OCI-LY1 (cell line): ENCODE measurements at regions not wholly inside any gene's neighbourhood (a gene's known extent, or its start where the extent isn't known, plus 50 kb on each side); places are given as distances from the start of the nearest gene placed in this dataset.

Source experiments
- H2AFZ ChIP-seq: fragments of 200-600 bp; sonication (generic), shearing (Covaris generic); 2 replicates; pipeline ENCODE4 v1.6.0; 2014; ENCODE audit warnings: antibody characterized with exemption, mild to moderate bottlenecking, low read length
- H3F3A ChIP-seq: fragments of 200-600 bp; sonication (generic), shearing (Covaris generic); 2 replicates; pipeline ENCODE4 v1.6.0; 2014; ENCODE audit warnings: mild to moderate bottlenecking, antibody characterized with exemption, low read length, moderate library complexity; ENCODE audit not compliant: insufficient read depth
- H3K27ac ChIP-seq: fragments of 200-600 bp; sonication (generic); 2 replicates; pipeline ENCODE4 v1.5.1; 2014; ENCODE audit warnings: low read length, mixed run types, mild to moderate bottlenecking, low read depth; ENCODE audit not compliant: poor library complexity, severe bottlenecking
- H3K27me3 ChIP-seq: fragments of 200-600 bp; sonication (generic); 2 replicates; pipeline ENCODE4 v1.6.0; 2014; ENCODE audit warnings: antibody characterized with exemption, mild to moderate bottlenecking, low read length, moderate library complexity; ENCODE audit not compliant: insufficient read depth
- H3K36me3 ChIP-seq: fragments of 200-600 bp; sonication (generic); 2 replicates; pipeline ENCODE4 v1.6.1; 2014; ENCODE audit warnings: mild to moderate bottlenecking, antibody characterized with exemption, low read length, moderate library complexity, mixed read lengths; ENCODE audit not compliant: insufficient read depth
- H3K4me1 ChIP-seq: fragments of 200-600 bp; sonication (generic); 2 replicates; pipeline ENCODE4 v1.5.1; 2014; ENCODE audit warnings: mild to moderate bottlenecking, low read length, moderate library complexity; ENCODE audit not compliant: insufficient read depth, severe bottlenecking
- H3K4me2 ChIP-seq: fragments of 200-600 bp; sonication (generic), shearing (Covaris generic); 2 replicates; pipeline ENCODE4 v1.6.1; 2014; ENCODE audit warnings: low read length
- H3K4me3 ChIP-seq: fragments of 200-600 bp; sonication (generic); 2 replicates; pipeline ENCODE4 v1.5.1; 2014; ENCODE audit warnings: low read length, low read depth, mild to moderate bottlenecking, mixed read lengths; ENCODE audit not compliant: poor library complexity, severe bottlenecking
- H3K79me2 ChIP-seq: fragments of 200-600 bp; shearing (Covaris generic); 2 replicates; pipeline ENCODE4 v1.6.1; 2016; ENCODE audit warnings: mixed run types, low read length, mixed read lengths; ENCODE audit not compliant: insufficient read depth
- H3K9ac ChIP-seq: fragments of 200-600 bp; sonication (generic), shearing (Covaris generic); 2 replicates; pipeline ENCODE4 v1.6.1; 2014; ENCODE audit warnings: mild to moderate bottlenecking, low read length, mixed read lengths
- H3K9me2 ChIP-seq: fragments of 200-600 bp; sonication (generic), shearing (Covaris generic); 2 replicates; pipeline ENCODE4 v1.6.1; 2014; ENCODE audit warnings: low read depth, mild to moderate bottlenecking, low read length, mixed read lengths
- H3K9me3 ChIP-seq: fragments of 200-600 bp; shearing (Covaris generic); 2 replicates; pipeline ENCODE4 v1.6.1; 2014; ENCODE audit warnings: low read length, mixed read lengths
- H4K20me1 ChIP-seq: fragments of 200-600 bp; sonication (generic), shearing (Covaris generic); 2 replicates; pipeline ENCODE4 v1.6.0; 2016; ENCODE audit warnings: mild to moderate bottlenecking, low read length; ENCODE audit not compliant: insufficient read depth
- CTCF ChIP-seq: fragments of 200-600 bp; sonication (generic), shearing (Covaris generic); IDR thresholded peaks from 2 replicates; pipeline ENCODE4 v1.5.1; 2017; ENCODE audit warnings: mild to moderate bottlenecking, antibody characterized with exemption, low read length, moderate library complexity, mixed read lengths
- EZH2 ChIP-seq: fragments of 200-600 bp; sonication (generic), shearing (Covaris generic); IDR thresholded peaks from 2 replicates; pipeline ENCODE4 v1.8.0; 2017; ENCODE audit warnings: borderline replicate concordance, mixed run types, mild to moderate bottlenecking, antibody characterized with exemption, low read length, moderate library complexity, mixed read lengths

GRCh38 chr3:109943181-109943580, 605.8 kb upstream of the DPPA4 start:
- Histone ChIP-seq H3K9me3 (no peaks in the 10 kb centered on the region), H3K27ac (no peak overlapping the region), H3K36me3 (no peaks in the 10 kb centered on the region), H4K20me1 (no peaks in the 10 kb centered on the region), H3K9ac (no peak overlapping the region), H3F3A (no peaks in the 10 kb centered on the region), H3K4me2 (no peak overlapping the region), H3K27me3 (no peaks in the 10 kb centered on the region), H3K9me2 (no peaks in the 10 kb centered on the region), H3K4me3 (no peak overlapping the region), H2AFZ (no peak overlapping the region), H3K4me1 (no peaks in the 10 kb centered on the region), H3K79me2 (no peaks in the 10 kb centered on the region)
- no peak for TF ChIP-seq EZH2
- TF ChIP-seq CTCF = no peak

GRCh38 chr3:109944836-109945235, 607.5 kb upstream of the DPPA4 start:
- Histone ChIP-seq H3K79me2 (no peaks in the 10 kb centered on the region), H3K27me3 (no peaks in the 10 kb centered on the region), H4K20me1 (no peaks in the 10 kb centered on the region), H3K9me2 (no peaks in the 10 kb centered on the region), H3K4me2 (no peak overlapping the region), H3K9ac (no peak overlapping the region), H3K36me3 (no peaks in the 10 kb centered on the region), H3K27ac (no peak overlapping the region), H3K4me1 (no peaks in the 10 kb centered on the region), H2AFZ (no peak overlapping the region), H3K4me3 (no peak overlapping the region), H3K9me3 (no peaks in the 10 kb centered on the region), H3F3A (no peaks in the 10 kb centered on the region)
- TF ChIP-seq CTCF (no peak), EZH2 (no peak)

GRCh38 chr3:109952924-109953323, 615.6 kb upstream of the DPPA4 start:
- no peak overlapping the region for H3K9ac ChIP-seq
- no peak for TF ChIP-seq EZH2
- TF ChIP-seq CTCF = no peak
- no peaks in the 10 kb centered on the region for H3K79me2 ChIP-seq
- no peaks in the 10 kb centered on the region for H3F3A ChIP-seq
- no peaks in the 10 kb centered on the region for H3K4me1 ChIP-seq
- H3K27ac ChIP-seq = no peak overlapping the region
- H4K20me1 ChIP-seq = no peaks in the 10 kb centered on the region
- no peaks in the 10 kb centered on the region for H3K9me2 ChIP-seq
- no peak overlapping the region for H2AFZ ChIP-seq
- no peaks in the 10 kb centered on the region for H3K9me3 ChIP-seq
- no peaks in the 10 kb centered on the region for H3K36me3 ChIP-seq
- no peak overlapping the region for H3K4me3 ChIP-seq
- H3K4me2 ChIP-seq = no peak overlapping the region
- no peaks in the 10 kb centered on the region for H3K27me3 ChIP-seq
